GM23338 (cell line): ENCODE measurements at regions not wholly inside any gene's neighbourhood (a gene's known extent, or its start where the extent isn't known, plus 50 kb on each side); places are given as distances from the start of the nearest gene placed in this dataset.

Experiments
- ATAC-seq: fragments of 200-7000 bp; cut with Tn5 transposase; 3 replicates; pipeline ENCODE4 v1.9.1; 2020
- DNase-seq: peaks from one replicate; pipeline ENCODE4 v3.0.0-alpha.2; 2015; ENCODE audit warnings: low spot score
- H2AFZ ChIP-seq: fragments of 200-600 bp; sonication (generic); 2 replicates; pipeline ENCODE4 v1.8.0; 2016; ENCODE audit warnings: antibody characterized with exemption, mild to moderate bottlenecking, moderate library complexity
- H3F3A ChIP-seq: fragments of 200-600 bp; sonication (generic); replicated peaks from 2 replicates; pipeline ENCODE4 v1.8.0; 2017; ENCODE audit warnings: antibody characterized with exemption, mixed run types, low read depth
- H3K27ac ChIP-seq: fragments of 200-600 bp; sonication (generic); 2 replicates; pipeline ENCODE4 v1.6.1; 2016; ENCODE audit warnings: low read depth
- H3K27me3 ChIP-seq: fragments of 200-600 bp; sonication (generic); 2 replicates; pipeline ENCODE4 v1.8.0; 2016; ENCODE audit warnings: mild to moderate bottlenecking, mixed run types, moderate library complexity; ENCODE audit not compliant: insufficient read depth
- H3K36me3 ChIP-seq: fragments of 200-600 bp; sonication (generic); 2 replicates; pipeline ENCODE4 v1.8.0; 2016; ENCODE audit warnings: mild to moderate bottlenecking; ENCODE audit not compliant: insufficient read depth
- H3K4me1 ChIP-seq: fragments of 200-600 bp; sonication (generic); 2 replicates; pipeline ENCODE4 v1.8.0; 2016; ENCODE audit warnings: mild to moderate bottlenecking, moderate library complexity; ENCODE audit not compliant: insufficient read depth
- H3K4me2 ChIP-seq: fragments of 200-600 bp; sonication (generic); 2 replicates; pipeline ENCODE4 v1.7.1; 2017; ENCODE audit warnings: mixed run types
- H3K4me3 ChIP-seq: fragments of 200-600 bp; sonication (generic); 2 replicates; pipeline ENCODE4 v1.6.1; 2016; ENCODE audit warnings: mixed run types
- H3K79me2 ChIP-seq: fragments of 200-600 bp; sonication (generic); replicated peaks from 2 replicates; pipeline ENCODE4 v1.8.0; 2017; ENCODE audit warnings: mild to moderate bottlenecking; ENCODE audit not compliant: insufficient read depth
- H3K9me2 ChIP-seq: fragments of 200-600 bp; sonication (generic); 2 replicates; pipeline ENCODE4 v1.8.0; 2017; ENCODE audit not compliant: insufficient read depth
- H4K20me1 ChIP-seq: fragments of 200-600 bp; sonication (generic); replicated peaks from 2 replicates; pipeline ENCODE4 v1.8.0; 2017; ENCODE audit warnings: mild to moderate bottlenecking; ENCODE audit not compliant: insufficient read depth
- H3K27ac Mint-ChIP-seq: 2 replicates; pipeline ENCODE4 v1.8.0; 2020; ENCODE audit warnings: inconsistent platforms, mild to moderate bottlenecking, moderate library complexity, mixed read lengths
- H3K27me3 Mint-ChIP-seq: 3 replicates; pipeline ENCODE4 v1.8.0; 2022; ENCODE audit warnings: low read depth, mild to moderate bottlenecking, moderate library complexity, mixed read lengths, inconsistent platforms; ENCODE audit not compliant: insufficient read depth, poor library complexity
- H3K36me3 Mint-ChIP-seq: 3 replicates; pipeline ENCODE4 v1.8.0; 2021; ENCODE audit warnings: low read depth, mild to moderate bottlenecking, inconsistent platforms, moderate library complexity, mixed read lengths
- H3K4me1 Mint-ChIP-seq: 3 replicates; pipeline ENCODE4 v1.8.0; 2020; ENCODE audit warnings: mild to moderate bottlenecking, inconsistent platforms, mixed read lengths
- H3K4me3 Mint-ChIP-seq: 3 replicates; pipeline ENCODE4 v1.8.0; 2021; ENCODE audit warnings: moderate library complexity, mild to moderate bottlenecking, inconsistent platforms, mixed read lengths
- H3K9me3 Mint-ChIP-seq: 3 replicates; pipeline ENCODE4 v1.8.0; 2020; ENCODE audit warnings: moderate library complexity, mild to moderate bottlenecking, inconsistent platforms, mixed read lengths
- CREB1 ChIP-seq: fragments of 250-450 bp; sonication (Bioruptor Pico); IDR thresholded peaks from 2 replicates; pipeline ENCODE4 v1.5.0; 2020; ENCODE audit warnings: low read depth, mild to moderate bottlenecking, moderate library complexity
- ETS1 ChIP-seq: IDR thresholded peaks from 2 replicates; pipeline ENCODE4 v1.6.1; 2016; ENCODE audit warnings: antibody characterized with exemption
- EZH2 ChIP-seq: fragments of 200-600 bp; sonication (generic); IDR thresholded peaks from one replicate; pipeline ENCODE4 v1.8.0; 2017; ENCODE audit warnings: antibody characterized with exemption, mild to moderate bottlenecking, low read depth; ENCODE audit not compliant: unreplicated experiment
- EZH2phosphoT487 ChIP-seq: fragments of 200-600 bp; sonication (generic); IDR thresholded peaks from one replicate; pipeline ENCODE4 v1.8.1; 2018; ENCODE audit warnings: antibody characterized with exemption; ENCODE audit not compliant: unreplicated experiment
- JUNB ChIP-seq: IDR thresholded peaks from one replicate; pipeline ENCODE4 v1.6.1; 2016; ENCODE audit warnings: antibody characterized with exemption; ENCODE audit not compliant: unreplicated experiment
- NANOG ChIP-seq: IDR thresholded peaks from 2 replicates; pipeline ENCODE4 v1.6.1; 2016; ENCODE audit warnings: antibody characterized with exemption, borderline replicate concordance
- POLR2AphosphoS5 ChIP-seq: IDR thresholded peaks from 2 replicates; pipeline ENCODE4 v1.6.1; 2016; ENCODE audit warnings: antibody characterized with exemption, low read depth
- REST ChIP-seq: IDR thresholded peaks from one replicate; pipeline ENCODE4 v1.6.1; 2018; ENCODE audit warnings: antibody characterized with exemption; ENCODE audit not compliant: unreplicated experiment
- STAT1 ChIP-seq: IDR thresholded peaks from one replicate; pipeline ENCODE4 v1.6.1; 2016; ENCODE audit warnings: antibody characterized with exemption; ENCODE audit not compliant: unreplicated experiment
- ZNF114 ChIP-seq: fragments of 250-450 bp; sonication (Bioruptor Pico); IDR thresholded peaks from 2 replicates; pipeline ENCODE4 v1.5.0; 2020; ENCODE audit warnings: mild to moderate bottlenecking, moderate library complexity
- ZNF331 ChIP-seq: fragments of 250-450 bp; sonication (Bioruptor Pico); IDR thresholded peaks from 2 replicates; pipeline ENCODE4 v1.5.0; 2020; ENCODE audit warnings: low read depth, mild to moderate bottlenecking, moderate library complexity
- ZNF462 ChIP-seq: fragments of 250-450 bp; sonication (Bioruptor Pico); IDR thresholded peaks from 2 replicates; pipeline ENCODE4 v1.5.0; 2020; ENCODE audit warnings: mild to moderate bottlenecking, moderate library complexity

- TF ChIP-seq JUNB (no peak), REST (no peak), POLR2AphosphoS5 (no peak), ZNF114 (CRISPR knock-in tag) (no peak), ZNF331 (CRISPR knock-in tag) (no peak), EZH2 (no peak), EZH2phosphoT487 (no peak), STAT1 (no peak), NANOG (no peak)
Measured at GRCh38 chr10:34885011-34885410, 69.9 kb upstream of the PARD3 start (continued).

GRCh38 chr10:34884272-34884952 lies 69.3 kb upstream of the PARD3 start:
- no peaks in the 10 kb centered on the region for H3K36me3 ChIP-seq
- no peak overlapping the region for H2AFZ ChIP-seq
- H3K79me2 ChIP-seq: no peaks in the 10 kb centered on the region
- H3K4me1 ChIP-seq: no peaks in the 10 kb centered on the region
- no peaks in the 10 kb centered on the region for H4K20me1 ChIP-seq
- H3K27me3 ChIP-seq: no peaks in the 10 kb centered on the region
- Mint-ChIP-seq H3K4me1 (no peaks in the 10 kb centered on the region), H3K36me3 (no peaks in the 10 kb centered on the region), H3K27ac (no peak overlapping the region), H3K9me3 (no peaks in the 10 kb centered on the region), H3K27me3 (peaks cover 2% of the 10 kb centered on the region), H3K4me3 (no peak overlapping the region)
- DNase-seq (no peak), ATAC-seq (no peak)
- H3K9me2 ChIP-seq: no peaks in the 10 kb centered on the region
- no peak overlapping the region for H3K4me3 ChIP-seq
- H3K27ac ChIP-seq: no peak overlapping the region
- no peak overlapping the region for H3K4me2 ChIP-seq
- no peaks in the 10 kb centered on the region for H3F3A ChIP-seq
- TF ChIP-seq EZH2 (no peak), ZNF114 (CRISPR knock-in tag) (no peak), EZH2phosphoT487 (no peak), ETS1 (no peak), CREB1 (CRISPR knock-in tag) (no peak), STAT1 (no peak), POLR2AphosphoS5 (no peak), ZNF331 (CRISPR knock-in tag) (no peak), ZNF462 (no peak), JUNB (no peak), NANOG (no peak)
